Bronchial epithelial cell (primary cell): ENCODE measurements at regions not wholly inside any gene's neighbourhood (a gene's known extent, or its start where the extent isn't known, plus 50 kb on each side); places are given as distances from the start of the nearest gene placed in this dataset.

Source experiments
- DNase-seq: peaks from one replicate; pipeline ENCODE4 v3.0.0-alpha.2; 2010; ENCODE audit warnings: low read depth
- FAIRE-seq: peaks from 2 replicates; lab custom pipeline; 2011; peaks lifted over from hg19 to GRCh38; lab: Jason Lieb, UNC
- H3K27me3 ChIP-seq: 2 replicates; pipeline ENCODE4 v1.5.1; 2011; ENCODE audit warnings: low read length; ENCODE audit not compliant: control insufficient read depth, insufficient read depth
- H3K36me3 ChIP-seq: 2 replicates; pipeline ENCODE4 v1.5.1; 2011; ENCODE audit warnings: low read length; ENCODE audit not compliant: control insufficient read depth, insufficient read depth
- H3K4me3 ChIP-seq: 2 replicates; pipeline ENCODE4 v1.5.1; 2011; ENCODE audit warnings: mild to moderate bottlenecking, low read depth, low read length, control low read depth
- CTCF ChIP-seq: IDR thresholded peaks from 2 replicates; pipeline ENCODE4 v1.5.1; 2011; ENCODE audit warnings: mild to moderate bottlenecking, moderate library complexity, low read length, control low read depth, inconsistent platforms; ENCODE audit not compliant: insufficient read depth, severe bottlenecking

GRCh38 chr18:54675076-54675475 lies 84.0 kb downstream of the DYNAP start:
- FAIRE-seq (no peak), DNase-seq (no peak)
- Histone ChIP-seq H3K4me3 (no peak overlapping the region), H3K36me3 (no peaks in the 10 kb centered on the region), H3K27me3 (no peaks in the 10 kb centered on the region)
- no peak for TF ChIP-seq CTCF

- peak; percentile 51 for TF ChIP-seq CTCF
- Histone ChIP-seq H3K36me3 (no peaks in the 10 kb centered on the region), H3K4me3 (no peak overlapping the region), H3K27me3 (no peaks in the 10 kb centered on the region)
- FAIRE-seq (peak; percentile 87), DNase-seq (peak; percentile 77)
These were observed 88.5 kb downstream of the DYNAP start for GRCh38 chr18:54679318-54680149.

- TF ChIP-seq CTCF = no peak
- no peaks in the 10 kb centered on the region for H3K27me3 ChIP-seq
- H3K4me3 ChIP-seq = no peak overlapping the region
- H3K36me3 ChIP-seq = no peaks in the 10 kb centered on the region
- DNase-seq (no peak), FAIRE-seq (no peak)
These were observed 93.7 kb downstream of the DYNAP start for GRCh38 chr18:54684784-54685183.

- no peak overlapping the region for H3K4me3 ChIP-seq
- TF ChIP-seq CTCF = no peak
- no peaks in the 10 kb centered on the region for H3K36me3 ChIP-seq
- H3K27me3 ChIP-seq = no peaks in the 10 kb centered on the region
- FAIRE-seq (no peak), DNase-seq (no peak)
These were observed 98.3 kb downstream of the DYNAP start for GRCh38 chr18:54689319-54689718.

GRCh38 chr18:54690198-54690597 lies 99.2 kb downstream of the DYNAP start:
- DNase-seq (peak; percentile 34), FAIRE-seq (no peak)
- no peak for TF ChIP-seq CTCF
- Histone ChIP-seq H3K4me3 (no peak overlapping the region), H3K27me3 (no peaks in the 10 kb centered on the region), H3K36me3 (no peaks in the 10 kb centered on the region)

- H3K36me3 ChIP-seq = no peaks in the 10 kb centered on the region
- H3K4me3 ChIP-seq = no peak overlapping the region
- H3K27me3 ChIP-seq = no peaks in the 10 kb centered on the region
- no peak for DNase-seq
- TF ChIP-seq CTCF = no peak
- FAIRE-seq = no peak
These were observed 101.4 kb downstream of the DYNAP start for GRCh38 chr18:54692463-54692862.
